ENCODE measurements at regions not wholly inside any gene's neighbourhood (a gene's known extent, or its start where the extent isn't known, plus 50 kb on each side); places are given as distances from the start of the nearest gene placed in this dataset.

GRCh38 chr2:144333143-144333555, 186.8 kb downstream of the ZEB2 start:
- DNase-seq (ENCODE audit: low spot score), result no peak

- DNase-seq (ENCODE audit: low spot score), result peak; percentile 74
Measured at GRCh38 chr2:144332356-144333142, 187.4 kb downstream of the ZEB2 start.

- DNase-seq (ENCODE audit: low spot score), result peak; percentile 44
Measured at GRCh38 chr2:144331674-144332355, 188.1 kb downstream of the ZEB2 start.

- no peak for DNase-seq (ENCODE audit: low spot score)
Measured at GRCh38 chr2:144330951-144331673, 188.8 kb downstream of the ZEB2 start.

- DNase-seq (ENCODE audit: low spot score), result no peak
Measured at GRCh38 chr2:144329472-144329871, 190.4 kb downstream of the ZEB2 start.

- DNase-seq (ENCODE audit: low spot score), result no peak
Measured at GRCh38 chr2:144328938-144329337, 191.0 kb downstream of the ZEB2 start.

- DNase-seq (ENCODE audit: low spot score), result no peak
Measured at GRCh38 chr2:144326825-144327224, 193.1 kb downstream of the ZEB2 start.

GRCh38 chr2:144325086-144325485, 194.8 kb downstream of the ZEB2 start:
- peak; percentile 28 for DNase-seq (ENCODE audit: low spot score)

GRCh38 chr2:144324446-144325045, 195.4 kb downstream of the ZEB2 start:
- DNase-seq (ENCODE audit: low spot score), result no peak

- no peak for DNase-seq (ENCODE audit: low spot score)
Measured at GRCh38 chr2:144323946-144324345, 196.0 kb downstream of the ZEB2 start.

GRCh38 chr2:144322379-144322778, 197.5 kb downstream of the ZEB2 start:
- no peak for DNase-seq (ENCODE audit: low spot score)

GRCh38 chr2:144320491-144320890, 199.4 kb downstream of the ZEB2 start:
- peak; percentile 77 for DNase-seq (ENCODE audit: low spot score)

- no peak for DNase-seq (ENCODE audit: low spot score)
Measured at GRCh38 chr2:144317071-144317738, 202.7 kb downstream of the ZEB2 start.

- DNase-seq (ENCODE audit: low spot score), result no peak
Measured at GRCh38 chr2:144310889-144311608, 208.9 kb downstream of the ZEB2 start.

- DNase-seq (ENCODE audit: low spot score), result no peak
Measured at GRCh38 chr2:144310484-144310883, 209.4 kb downstream of the ZEB2 start.

- no peak for DNase-seq (ENCODE audit: low spot score)
Measured at GRCh38 chr2:144307711-144308110, 212.2 kb downstream of the ZEB2 start.

- no peak for DNase-seq (ENCODE audit: low spot score)
Measured at GRCh38 chr2:144304202-144304601, 215.7 kb downstream of the ZEB2 start.

GRCh38 chr2:144300632-144301031, 219.3 kb downstream of the ZEB2 start:
- no peak for DNase-seq (ENCODE audit: low spot score)

- no peak for DNase-seq (ENCODE audit: low spot score)
Measured at GRCh38 chr2:144290276-144290675, 229.6 kb downstream of the ZEB2 start.

- no peak for DNase-seq (ENCODE audit: low spot score)
Measured at GRCh38 chr2:144288438-144288837, 231.5 kb downstream of the ZEB2 start.

GRCh38 chr2:144285324-144285723, 234.6 kb downstream of the ZEB2 start:
- DNase-seq (ENCODE audit: low spot score), result no peak

All from A172 (cell line).